Peyer's patch (tissue), 4 donors: ENCODE measurements at regions not wholly inside any gene's neighbourhood (a gene's known extent, or its start where the extent isn't known, plus 50 kb on each side); places are given as distances from the start of the nearest gene placed in this dataset.
A peak's percentile ranks its signal among the peaks of the same experiment; 100 is the strongest.

ENCODE experiments used
- CTCF ChIP-seq, 6 experiments: fragments of 450-650 bp in 4 of 6; fragments of 200-600 bp in 2 of 6; sonication (generic) in 1 of 6; IDR thresholded peaks; one replicate each; pipeline ENCODE4 v1.5.1; 2017 to 2019; ENCODE audit warnings: antibody characterized with exemption in 6 of 6, mild to moderate bottlenecking in 3 of 6, moderate library complexity in 1 of 6
- POLR2A ChIP-seq, 2 donors: fragments of 450-650 bp; IDR thresholded peaks; one replicate each; pipeline ENCODE4 v1.5.1; 2017; ENCODE audit warnings: antibody characterized with exemption in 2 of 2, mild to moderate bottlenecking in 2 of 2, moderate library complexity in 2 of 2

GRCh38 chr5:72018143-72018803 lies 89.0 kb upstream of the MAP1B start:
- TF ChIP-seq CTCF (IDR thresholded peaks at IDR 0.05): peak; percentile 64 to 96 (median 89)
- TF ChIP-seq POLR2A (IDR thresholded peaks at IDR 0.05): no peak
